Osteoblast (primary cell): ENCODE measurements at regions not wholly inside any gene's neighbourhood (a gene's known extent, or its start where the extent isn't known, plus 50 kb on each side); places are given as distances from the start of the nearest gene placed in this dataset.

Experiments
- DNase-seq: peaks from one replicate; pipeline ENCODE4 v3.0.0; 2011; ENCODE audit warnings: low spot score, mixed read lengths; ENCODE audit not compliant: insufficient read length; ENCODE audit errors: missing footprints
- H2AFZ ChIP-seq: 2 replicates; pipeline ENCODE4 v1.6.0; 2011; ENCODE audit warnings: mild to moderate bottlenecking, low read length
- H3K27ac ChIP-seq: 2 replicates; pipeline ENCODE4 v1.5.1; 2011; ENCODE audit warnings: mild to moderate bottlenecking, low read depth, low read length, moderate library complexity
- H3K27me3 ChIP-seq: 2 replicates; pipeline ENCODE4 v1.6.0; 2012; ENCODE audit warnings: mild to moderate bottlenecking, control low read depth, inconsistent platforms, low read length, moderate library complexity; ENCODE audit not compliant: insufficient read depth
- H3K36me3 ChIP-seq: 2 replicates; pipeline ENCODE4 v1.5.1; 2011; ENCODE audit warnings: mild to moderate bottlenecking, low read length, control low read depth, moderate library complexity; ENCODE audit not compliant: insufficient read depth
- H3K4me1 ChIP-seq: 2 replicates; pipeline ENCODE4 v1.5.1; 2011; ENCODE audit warnings: mild to moderate bottlenecking, low read length, control low read depth, moderate library complexity; ENCODE audit not compliant: insufficient read depth
- H3K4me2 ChIP-seq: 2 replicates; pipeline ENCODE4 v1.6.0; 2011; ENCODE audit warnings: mild to moderate bottlenecking, low read length; ENCODE audit not compliant: insufficient read depth
- H3K4me3 ChIP-seq: fragments of 200-600 bp; sonication (generic); 3 replicates; pipeline ENCODE4 v1.5.1; 2012; ENCODE audit warnings: mild to moderate bottlenecking, low read length, inconsistent platforms; ENCODE audit not compliant: insufficient read depth
- H3K79me2 ChIP-seq: 2 replicates; pipeline ENCODE4 v1.6.0; 2012; ENCODE audit warnings: mild to moderate bottlenecking, low read length, control low read depth, inconsistent platforms; ENCODE audit not compliant: insufficient read depth
- H3K9me3 ChIP-seq: 2 replicates; pipeline ENCODE4 v1.5.1; 2011; ENCODE audit warnings: low read depth, low read length, control low read depth
- H4K20me1 ChIP-seq: 2 replicates; pipeline ENCODE4 v1.6.0; 2012; ENCODE audit warnings: mild to moderate bottlenecking, low read length, control low read depth; ENCODE audit not compliant: insufficient read depth
- CTCF ChIP-seq: IDR thresholded peaks from 2 replicates; pipeline ENCODE4 v1.5.1; 2011; ENCODE audit warnings: mild to moderate bottlenecking, low read depth, low read length, moderate library complexity; ENCODE audit errors: extremely low read depth

DNA sequence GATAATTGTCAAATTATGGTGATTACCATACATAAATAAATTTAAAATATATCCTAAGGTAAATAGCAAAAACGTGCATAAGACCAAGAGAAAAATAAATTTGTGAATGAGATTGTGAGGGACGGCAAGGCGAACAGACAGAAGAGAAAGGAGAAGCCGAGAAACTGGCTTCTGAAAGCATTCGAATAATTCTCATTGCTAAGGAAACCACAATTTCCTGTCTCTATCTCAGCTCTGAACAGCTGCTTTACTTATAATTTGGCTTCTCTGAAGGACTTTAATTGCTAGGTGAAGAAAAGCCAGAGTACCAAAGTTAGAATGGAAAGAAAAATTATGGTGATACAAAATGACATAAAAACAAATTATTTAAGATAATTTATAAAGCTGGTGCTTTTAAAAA lies 79.0 kb upstream of the RGS17 start:
- H3K27ac ChIP-seq, result no peak overlapping the region
- no peak for TF ChIP-seq CTCF
- no peaks in the 10 kb centered on the region for H3K9me3 ChIP-seq
- no peaks in the 10 kb centered on the region for H3K4me1 ChIP-seq
- H3K27me3 ChIP-seq, result no peaks in the 10 kb centered on the region
- peak overlapping the region; percentile 13 for H3K4me2 ChIP-seq
- no peak overlapping the region for H3K4me3 ChIP-seq
- H2AFZ ChIP-seq, result no peak overlapping the region
- peak; percentile 52 for DNase-seq
- H4K20me1 ChIP-seq, result no peaks in the 10 kb centered on the region
- H3K36me3 ChIP-seq, result no peaks in the 10 kb centered on the region
- H3K79me2 ChIP-seq, result no peaks in the 10 kb centered on the region

- Histone ChIP-seq H2AFZ (no peak overlapping the region), H4K20me1 (no peaks in the 10 kb centered on the region), H3K4me3 (no peak overlapping the region), H3K27ac (no peak overlapping the region), H3K9me3 (no peaks in the 10 kb centered on the region), H3K27me3 (no peaks in the 10 kb centered on the region), H3K4me1 (no peaks in the 10 kb centered on the region), H3K4me2 (no peak overlapping the region), H3K79me2 (no peaks in the 10 kb centered on the region), H3K36me3 (no peaks in the 10 kb centered on the region)
- DNase-seq, result no peak
- no peak for TF ChIP-seq CTCF
Measured at GRCh38 chr6:153208706-153209105, 77.6 kb upstream of the RGS17 start.

GRCh38 chr6:153207617-153208016 lies 76.5 kb upstream of the RGS17 start:
- no peak for TF ChIP-seq CTCF
- Histone ChIP-seq H3K4me3 (no peak overlapping the region), H2AFZ (no peak overlapping the region), H3K79me2 (no peaks in the 10 kb centered on the region), H3K27ac (no peak overlapping the region), H3K27me3 (no peaks in the 10 kb centered on the region), H3K36me3 (no peaks in the 10 kb centered on the region), H4K20me1 (no peaks in the 10 kb centered on the region), H3K9me3 (no peaks in the 10 kb centered on the region), H3K4me2 (no peak overlapping the region), H3K4me1 (no peaks in the 10 kb centered on the region)
- no peak for DNase-seq

DNA sequence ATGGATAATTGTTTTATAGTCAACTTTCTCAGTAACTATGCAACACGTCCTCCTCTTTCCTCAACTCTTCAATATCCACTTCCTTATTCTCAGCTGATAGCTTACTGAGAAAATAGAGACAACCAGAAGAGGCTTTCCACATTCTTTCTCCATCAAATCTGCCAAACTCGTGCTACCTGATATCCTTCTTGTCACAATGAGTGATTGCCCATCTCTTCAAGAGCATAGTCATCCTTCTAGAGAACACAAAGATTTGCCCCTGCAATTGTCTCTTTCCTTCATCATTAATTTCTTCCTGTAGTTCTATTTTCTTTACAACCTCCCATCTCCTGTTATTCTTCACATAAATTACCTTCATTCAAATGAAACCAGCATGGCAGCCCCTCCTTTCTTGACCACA lies 75.9 kb upstream of the RGS17 start:
- Histone ChIP-seq H3K27ac (no peak overlapping the region), H3K79me2 (no peaks in the 10 kb centered on the region), H3K4me3 (no peak overlapping the region), H4K20me1 (no peaks in the 10 kb centered on the region), H3K4me1 (no peaks in the 10 kb centered on the region), H3K36me3 (no peaks in the 10 kb centered on the region), H2AFZ (no peak overlapping the region), H3K27me3 (no peaks in the 10 kb centered on the region), H3K4me2 (no peak overlapping the region), H3K9me3 (no peaks in the 10 kb centered on the region)
- TF ChIP-seq CTCF, result no peak
- DNase-seq, result no peak
